ENCODE measurements at regions not wholly inside any gene's neighbourhood (a gene's known extent, or its start where the extent isn't known, plus 50 kb on each side); places are given as distances from the start of the nearest gene placed in this dataset.

DNA sequence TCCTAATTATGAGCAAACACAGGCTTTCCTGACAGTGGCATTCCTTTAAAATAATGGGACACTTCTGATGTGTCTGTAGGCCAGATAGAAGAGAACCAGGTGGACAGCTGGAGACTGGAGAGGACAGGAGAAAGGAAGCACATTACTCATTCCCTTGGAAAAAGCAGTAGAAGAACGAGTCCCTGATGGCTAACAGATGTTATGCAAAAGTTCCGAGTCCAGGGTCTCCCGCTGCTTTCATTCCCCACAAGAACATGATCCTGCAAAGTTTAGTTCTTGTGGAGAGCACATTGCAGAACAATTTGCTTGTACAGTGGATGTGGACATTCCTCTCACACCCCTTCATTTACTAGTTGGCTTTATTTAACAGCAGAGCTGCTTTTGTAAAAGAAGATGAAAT, 137.6 kb downstream of the GPAM start:
- 55 to 58% methylated on average over 3 of the region's 3 CpGs for WGBS, 2 donors
- H3K27ac ChIP-seq: no peak overlapping the region
- H3K4me3 ChIP-seq: no peak overlapping the region
- H3K9me3 ChIP-seq: no peaks in the 10 kb centered on the region
- TF ChIP-seq, protein P1, sequence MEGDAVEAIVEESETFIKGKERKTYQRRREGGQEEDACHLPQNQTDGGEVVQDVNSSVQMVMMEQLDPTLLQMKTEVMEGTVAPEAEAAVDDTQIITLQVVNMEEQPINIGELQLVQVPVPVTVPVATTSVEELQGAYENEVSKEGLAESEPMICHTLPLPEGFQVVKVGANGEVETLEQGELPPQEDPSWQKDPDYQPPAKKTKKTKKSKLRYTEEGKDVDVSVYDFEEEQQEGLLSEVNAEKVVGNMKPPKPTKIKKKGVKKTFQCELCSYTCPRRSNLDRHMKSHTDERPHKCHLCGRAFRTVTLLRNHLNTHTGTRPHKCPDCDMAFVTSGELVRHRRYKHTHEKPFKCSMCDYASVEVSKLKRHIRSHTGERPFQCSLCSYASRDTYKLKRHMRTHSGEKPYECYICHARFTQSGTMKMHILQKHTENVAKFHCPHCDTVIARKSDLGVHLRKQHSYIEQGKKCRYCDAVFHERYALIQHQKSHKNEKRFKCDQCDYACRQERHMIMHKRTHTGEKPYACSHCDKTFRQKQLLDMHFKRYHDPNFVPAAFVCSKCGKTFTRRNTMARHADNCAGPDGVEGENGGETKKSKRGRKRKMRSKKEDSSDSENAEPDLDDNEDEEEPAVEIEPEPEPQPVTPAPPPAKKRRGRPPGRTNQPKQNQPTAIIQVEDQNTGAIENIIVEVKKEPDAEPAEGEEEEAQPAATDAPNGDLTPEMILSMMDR (IDR thresholded peaks at IDR 0.05): no peak
- TF ChIP-seq EP300 (IDR thresholded peaks at IDR 0.05) (no peak), POLR2A (IDR thresholded peaks at IDR 0.05) (no peak)
- DNase-seq (ENCODE audit: low spot score in 2 of 2): no peak
- H3K36me3 ChIP-seq: no peaks in the 10 kb centered on the region
- H3K4me1 ChIP-seq: no peaks in the 10 kb centered on the region
- no peaks in the 10 kb centered on the region for H3K27me3 ChIP-seq

DNA sequence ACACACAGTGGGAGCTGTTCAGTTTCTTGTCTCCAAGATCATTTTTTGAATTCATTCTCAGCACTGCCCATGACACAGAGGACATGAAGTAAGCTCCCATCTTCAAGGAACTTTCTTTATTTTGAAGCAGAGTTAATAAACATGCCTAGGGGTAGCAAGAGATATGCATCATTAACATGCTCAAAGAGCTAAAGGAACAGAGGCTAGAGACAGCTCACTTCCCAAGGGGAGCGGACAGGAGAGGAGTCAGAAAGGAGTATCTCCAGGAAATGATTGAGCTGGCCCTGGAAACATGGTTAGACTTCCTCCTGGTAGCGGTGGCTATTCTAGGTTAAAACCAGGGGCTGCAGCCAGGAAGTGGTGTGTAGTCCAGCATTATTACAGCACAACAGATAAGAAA, 135.9 kb downstream of the GPAM start:
- Histone ChIP-seq H3K36me3 (no peaks in the 10 kb centered on the region), H3K9me3 (no peaks in the 10 kb centered on the region), H3K27ac (no peak overlapping the region), H3K27me3 (no peaks in the 10 kb centered on the region), H3K4me1 (no peaks in the 10 kb centered on the region), H3K4me3 (no peak overlapping the region)
- WGBS, 2 donors: 79 to 84% methylated on average over 1 of the region's 2 CpGs
- TF ChIP-seq, protein P1 (IDR thresholded peaks at IDR 0.05): no peak
- TF ChIP-seq EP300 (IDR thresholded peaks at IDR 0.05) (no peak), POLR2A (IDR thresholded peaks at IDR 0.05) (no peak)
- DNase-seq (ENCODE audit: low spot score in 2 of 2): no peak

DNA sequence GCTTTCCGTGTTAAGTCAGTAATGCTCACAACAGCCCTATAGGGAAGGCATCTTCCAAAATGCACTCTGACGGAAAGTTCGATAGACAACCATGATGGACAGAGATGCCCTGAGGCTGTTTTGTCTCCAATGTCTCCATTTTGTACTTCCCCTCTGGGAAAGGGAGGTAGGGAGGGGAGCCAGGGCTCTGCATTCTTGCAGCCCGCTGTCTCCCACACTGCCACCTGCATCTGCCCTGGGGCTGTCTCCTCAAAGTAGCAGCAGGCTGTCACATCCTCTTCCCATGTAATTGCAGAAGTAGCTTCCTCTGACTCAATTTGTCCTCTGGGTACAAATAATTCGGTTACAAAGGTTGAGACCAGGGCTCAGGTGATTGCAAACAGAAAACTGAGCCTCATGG, 131.4 kb downstream of the GPAM start:
- no peaks in the 10 kb centered on the region for H3K36me3 ChIP-seq
- no peaks in the 10 kb centered on the region for H3K4me1 ChIP-seq
- no peaks in the 10 kb centered on the region for H3K27me3 ChIP-seq
- 64 to 69% methylated on average over 5 of the region's 5 CpGs for WGBS, 2 donors
- no peaks in the 10 kb centered on the region for H3K9me3 ChIP-seq
- no peak for DNase-seq (ENCODE audit: low spot score in 2 of 2)
- no peak overlapping the region for H3K27ac ChIP-seq
- TF ChIP-seq POLR2A (IDR thresholded peaks at IDR 0.05) (no peak), EP300 (IDR thresholded peaks at IDR 0.05) (no peak)
- TF ChIP-seq, protein P1 (IDR thresholded peaks at IDR 0.05): no peak
- H3K4me3 ChIP-seq: no peak overlapping the region

DNA sequence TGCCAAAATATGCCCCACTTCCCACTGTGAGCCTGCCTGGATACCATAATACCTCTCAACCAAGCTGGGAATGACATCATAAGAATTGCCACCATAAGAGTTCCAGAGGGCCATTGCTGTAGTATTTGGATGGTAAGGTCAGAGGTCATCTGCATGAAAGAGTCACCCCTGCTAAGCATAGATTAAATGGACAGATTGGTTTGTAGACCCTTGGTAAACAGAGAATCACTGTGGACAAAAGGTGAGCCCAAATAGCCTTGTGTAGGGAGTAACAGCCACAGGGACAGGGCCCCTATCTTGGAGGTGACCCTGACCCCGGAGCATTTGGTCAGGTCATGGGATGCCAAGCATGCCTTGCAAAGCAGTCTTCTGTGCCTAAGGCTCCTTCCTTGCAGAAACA, 129.7 kb downstream of the GPAM start:
- TF ChIP-seq, protein P1 (IDR thresholded peaks at IDR 0.05): no peak
- no peak for TF ChIP-seq EP300 (IDR thresholded peaks at IDR 0.05)
- no peak for TF ChIP-seq POLR2A (IDR thresholded peaks at IDR 0.05)

DNA sequence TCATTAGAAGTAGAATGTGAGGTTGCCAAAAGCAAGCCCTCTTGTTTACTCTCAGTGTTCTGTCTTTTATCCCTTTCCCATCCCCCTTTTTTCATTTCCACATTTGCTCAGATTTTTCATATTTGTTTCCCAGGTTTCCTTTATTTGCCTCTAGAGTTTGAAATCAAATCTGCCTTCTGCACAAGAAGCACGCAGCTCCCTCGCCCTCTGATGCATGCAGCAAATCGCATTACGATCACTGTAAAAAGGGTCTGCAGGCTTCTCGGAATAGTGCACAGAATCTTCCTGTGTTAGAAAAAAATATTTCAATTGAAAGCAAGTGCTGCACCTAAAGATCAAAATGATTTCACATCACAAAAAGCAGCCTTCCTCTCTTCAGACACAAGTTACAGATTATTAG, 129.0 kb downstream of the GPAM start:
- H3K4me1 ChIP-seq: no peaks in the 10 kb centered on the region
- TF ChIP-seq EP300 (IDR thresholded peaks at IDR 0.05): no peak
- TF ChIP-seq, protein P1 (IDR thresholded peaks at IDR 0.05): no peak
- TF ChIP-seq POLR2A (IDR thresholded peaks at IDR 0.05): no peak
- H3K27me3 ChIP-seq: no peaks in the 10 kb centered on the region
- H3K4me3 ChIP-seq: no peak overlapping the region
- WGBS, 2 donors: 91 to 93% methylated on average over 5 of the region's 5 CpGs
- H3K9me3 ChIP-seq: no peaks in the 10 kb centered on the region
- H3K27ac ChIP-seq: no peak overlapping the region
- H3K36me3 ChIP-seq: no peaks in the 10 kb centered on the region
- DNase-seq (ENCODE audit: low spot score in 2 of 2): no peak

More for the DNA sequence above, 129.7 kb downstream of the GPAM start:
- no peak for DNase-seq (ENCODE audit: low spot score in 2 of 2)
- WGBS, 2 donors: 67 to 69% methylated on average over 1 of the region's 1 CpG
- Histone ChIP-seq H3K27ac (no peak overlapping the region), H3K9me3 (no peaks in the 10 kb centered on the region), H3K4me1 (no peaks in the 10 kb centered on the region), H3K27me3 (no peaks in the 10 kb centered on the region), H3K4me3 (no peak overlapping the region), H3K36me3 (no peaks in the 10 kb centered on the region)
